ENCODE measurements at regions not wholly inside any gene's neighbourhood (a gene's known extent, or its start where the extent isn't known, plus 50 kb on each side); places are given as distances from the start of the nearest gene placed in this dataset.

GRCh38 chr18:59993560-59993959 lies 93.8 kb downstream of the PMAIP1 start:
- TF ChIP-seq CTCF (conservative IDR thresholded peaks at IDR 0.05): no peak
- TF ChIP-seq ZFX (IDR thresholded peaks at IDR 0.05): no peak

Data from C4-2B (cell line).